HuH-7.5 (cell line): ENCODE measurements at regions not wholly inside any gene's neighbourhood (a gene's known extent, or its start where the extent isn't known, plus 50 kb on each side); places are given as distances from the start of the nearest gene placed in this dataset.
"Not testable (repeated sequence)": the region's sequence is repeated elsewhere in the genome, so short reads cannot be mapped to it uniquely, and the experiment has no call there.

ENCODE experiments used
- DNase-seq: peaks from one replicate; pipeline ENCODE4 v3.0.0; 2011; ENCODE audit warnings: low spot score

DNA sequence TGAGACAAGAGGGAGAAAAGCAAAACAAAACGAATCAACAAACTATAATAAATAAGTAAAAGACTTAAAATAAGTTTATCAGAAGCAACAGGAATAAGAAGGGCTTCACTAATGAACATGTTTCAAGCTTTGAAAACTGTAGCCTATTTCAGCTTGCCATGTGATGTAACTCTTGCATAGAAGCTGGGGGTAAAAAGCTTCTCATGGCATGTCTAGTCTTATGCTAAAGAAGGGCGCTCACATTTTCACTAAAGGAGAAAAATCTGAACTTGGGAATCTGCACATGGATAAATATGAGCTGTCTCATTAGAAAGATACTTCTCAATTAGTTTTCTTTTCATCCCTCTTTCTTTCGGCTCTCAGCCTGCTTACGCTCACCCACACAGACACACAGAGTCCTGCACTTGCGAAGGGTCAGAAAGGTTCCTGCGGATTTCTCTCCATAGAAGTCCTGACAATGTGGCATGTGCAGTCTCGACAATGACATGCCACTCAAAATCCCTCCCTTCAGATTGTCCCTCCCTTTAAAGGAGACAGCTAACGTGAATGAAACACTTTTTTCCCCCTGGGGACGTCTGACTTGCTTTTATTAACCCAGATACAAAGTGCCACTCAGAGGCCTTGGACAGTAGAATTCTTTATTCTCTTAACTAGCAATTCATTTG is 568.9 kb upstream of the NR2F2 start:
- no peak for DNase-seq

DNA sequence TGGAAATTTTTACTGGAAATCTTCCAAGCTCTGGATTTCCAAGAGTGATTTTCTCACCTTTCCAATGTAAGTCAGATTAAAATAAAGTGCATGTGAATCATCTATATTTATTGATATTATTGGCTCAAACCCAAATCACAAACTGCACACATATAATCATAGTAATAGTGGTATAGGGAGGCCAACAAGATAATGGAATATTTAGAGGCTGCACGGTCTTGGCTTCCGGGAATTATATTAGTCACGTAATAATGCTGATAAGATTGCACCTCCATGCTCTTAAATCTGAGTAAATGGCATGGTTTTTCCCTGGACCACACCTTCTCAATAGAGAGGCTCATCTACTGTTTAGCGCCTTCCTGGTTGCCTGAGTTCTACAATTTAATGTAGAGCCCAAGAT is 567.1 kb upstream of the NR2F2 start:
- no peak for DNase-seq

DNA sequence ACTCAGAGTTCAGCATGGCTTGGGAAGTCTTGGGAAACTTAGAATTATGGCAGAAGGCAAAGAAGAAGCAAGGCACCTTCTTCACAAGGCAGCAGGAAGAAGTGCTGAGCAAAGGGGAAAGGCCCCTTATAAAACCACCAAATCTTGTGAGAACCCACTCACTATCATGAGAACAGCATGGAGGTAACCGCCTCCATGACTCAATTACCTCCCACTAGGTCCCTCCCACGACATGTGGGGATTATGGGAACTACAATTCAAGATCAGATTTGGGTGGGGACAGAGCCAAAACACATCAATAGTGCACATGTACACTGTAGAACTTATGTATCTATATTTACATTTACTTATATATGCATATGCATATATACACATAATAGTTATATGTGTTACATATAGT is 565.3 kb upstream of the NR2F2 start:
- no peak for DNase-seq

DNA sequence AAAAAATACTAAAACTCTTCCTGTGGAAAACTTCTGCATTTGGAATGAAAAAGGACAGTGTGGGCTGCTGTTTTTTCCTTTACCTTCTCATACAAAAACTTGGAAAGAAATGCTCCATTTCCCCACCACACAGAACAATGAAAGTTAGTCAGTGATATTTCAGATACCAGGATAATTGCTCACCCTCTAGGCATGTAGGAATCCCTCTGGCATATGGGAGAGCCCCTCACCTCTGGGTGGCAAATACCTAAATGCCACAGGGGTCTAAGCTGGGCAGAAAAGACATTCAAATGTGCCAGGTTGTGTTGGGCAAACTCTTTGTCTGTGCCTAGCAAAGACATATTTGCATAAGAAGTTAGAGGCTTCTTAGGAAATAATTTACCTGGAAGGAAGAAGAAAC is 560.3 kb upstream of the NR2F2 start:
- no peak for DNase-seq

DNA sequence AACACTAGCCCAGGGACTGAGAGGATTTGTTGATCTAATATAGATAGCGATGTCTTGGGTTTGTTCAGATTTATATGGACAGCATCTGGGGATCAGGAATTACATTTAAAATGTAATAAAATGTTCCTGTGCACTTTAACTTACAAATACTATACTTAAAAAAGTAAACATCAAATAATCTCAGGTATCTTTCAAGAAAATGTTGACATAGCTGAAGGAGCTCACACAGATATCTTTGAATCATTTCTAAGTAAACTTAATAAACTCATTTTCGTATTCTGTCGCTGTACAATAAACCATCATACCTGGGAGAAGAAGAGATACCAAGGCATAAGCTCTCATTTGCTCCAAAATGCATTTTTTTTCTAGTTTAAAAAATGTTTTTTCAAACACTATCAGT is 557.5 kb upstream of the NR2F2 start:
- no peak for DNase-seq

DNA sequence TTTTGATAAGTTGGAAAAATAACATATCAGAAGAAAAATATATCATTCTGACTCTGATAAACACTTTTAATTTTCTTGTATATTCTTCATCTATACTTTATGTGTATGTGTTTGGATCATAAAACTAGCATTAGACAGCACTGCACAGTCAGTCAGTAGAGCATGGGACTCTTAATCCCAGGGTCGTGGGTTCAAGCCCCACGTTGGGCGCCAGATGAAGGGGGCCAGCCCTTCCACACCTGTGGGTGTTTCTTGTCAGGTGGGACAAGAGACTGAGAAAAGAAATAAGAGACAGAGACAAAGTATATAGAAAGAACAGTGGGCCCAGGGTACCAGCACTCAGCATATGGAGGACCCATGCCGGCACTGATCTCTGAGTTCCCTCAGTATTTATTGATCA is 546.0 kb upstream of the NR2F2 start:
- no peak for DNase-seq

DNA sequence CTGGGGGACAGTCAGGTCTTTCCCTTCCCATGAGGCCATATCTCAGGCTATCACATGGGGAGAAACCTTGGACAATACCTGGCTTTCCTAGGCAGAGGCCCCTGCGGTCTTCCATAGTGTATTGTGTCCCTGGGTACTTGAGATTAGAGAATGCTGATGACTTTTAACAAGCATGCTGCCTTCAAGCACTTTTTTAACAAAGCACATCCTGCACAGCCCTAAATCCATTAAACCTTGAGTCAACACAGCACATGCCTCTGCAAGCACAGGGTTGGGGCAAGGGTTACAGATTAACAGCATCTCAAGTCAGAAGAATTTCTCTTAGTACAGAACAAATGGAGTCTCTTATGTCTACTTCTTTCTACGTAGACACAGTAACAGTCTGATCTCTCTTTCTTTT is 545.2 kb upstream of the NR2F2 start:
- DNase-seq = not testable (repeated sequence)

DNA sequence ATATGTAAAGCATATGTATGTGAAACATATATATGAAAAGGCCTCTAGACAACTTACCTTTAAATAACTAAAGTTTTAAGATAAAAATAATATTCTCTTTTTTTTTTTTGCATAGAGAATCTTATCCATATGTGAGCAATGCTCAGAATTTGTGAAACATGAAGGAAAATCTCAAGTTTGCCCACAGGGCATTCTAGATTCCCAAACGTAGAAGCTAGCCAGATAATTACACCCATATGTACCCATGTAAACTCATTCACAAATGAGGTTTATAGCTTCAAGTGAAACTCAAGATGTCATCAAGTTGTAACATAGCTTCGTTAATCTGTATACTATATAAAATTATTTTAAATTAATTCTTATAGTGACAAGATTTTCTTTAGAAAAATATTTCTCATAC is 537.3 kb upstream of the NR2F2 start:
- DNase-seq = no peak

DNA sequence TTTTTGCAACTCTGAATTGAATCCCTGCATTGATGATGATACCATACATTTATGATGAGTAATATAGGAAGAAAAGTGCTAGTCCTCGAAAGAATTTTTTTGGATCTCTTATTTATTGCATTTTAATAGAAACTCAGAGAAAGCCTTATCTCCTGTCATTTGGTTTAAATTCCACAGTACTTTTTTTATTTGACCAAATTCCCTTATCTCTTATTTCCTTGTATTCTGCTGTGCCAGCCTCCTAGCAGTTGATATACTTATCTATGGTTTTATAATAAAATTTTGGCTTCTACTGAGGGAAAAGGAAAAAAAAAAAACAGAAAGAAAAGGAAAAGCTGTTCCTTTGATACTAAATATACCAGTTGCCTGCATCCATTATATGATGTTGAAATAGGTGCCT is 535.1 kb upstream of the NR2F2 start:
- DNase-seq = no peak

DNA sequence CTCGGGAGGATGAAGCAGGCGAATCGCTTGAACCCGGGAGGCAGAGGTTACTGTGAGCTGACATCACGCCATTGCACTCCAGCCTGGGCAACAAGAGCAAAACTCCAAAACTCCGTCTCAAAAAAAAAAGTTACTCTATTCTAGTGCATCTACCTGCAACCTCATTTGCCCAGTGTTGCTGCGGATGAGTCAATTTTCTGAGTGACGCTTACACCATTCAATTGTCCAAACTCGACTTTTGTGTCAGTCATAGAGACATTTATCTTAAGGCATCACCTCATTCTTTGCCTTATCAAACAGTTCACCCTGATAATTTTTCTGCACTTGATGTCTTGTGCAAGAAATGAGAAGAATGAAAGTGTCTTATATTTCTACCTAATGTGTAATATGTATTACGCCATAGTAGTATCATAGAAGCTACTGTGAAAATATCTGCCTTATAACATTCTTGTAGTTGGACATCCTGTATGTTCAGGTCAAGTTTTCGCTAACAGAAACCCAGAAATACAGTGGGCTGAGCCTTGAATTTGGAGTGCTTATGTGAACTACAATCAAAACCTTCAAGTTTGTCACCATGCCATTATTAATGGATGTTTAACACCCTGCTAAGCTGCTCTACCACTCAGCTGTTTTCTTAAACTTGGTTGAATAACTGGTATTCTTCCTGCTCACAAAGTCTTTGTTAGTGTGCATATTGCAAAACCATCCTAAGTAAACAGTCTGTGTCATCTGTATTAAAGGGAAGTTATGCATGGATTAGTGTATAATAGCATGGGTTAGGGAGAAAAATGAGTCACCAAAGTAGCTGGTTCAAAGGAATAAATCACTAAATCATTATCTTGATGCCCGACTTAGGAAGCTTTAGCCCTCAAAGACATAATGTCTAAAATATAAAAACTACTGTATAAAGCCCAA is 531.0 kb upstream of the NR2F2 start:
- peak; percentile 4 for DNase-seq

DNA sequence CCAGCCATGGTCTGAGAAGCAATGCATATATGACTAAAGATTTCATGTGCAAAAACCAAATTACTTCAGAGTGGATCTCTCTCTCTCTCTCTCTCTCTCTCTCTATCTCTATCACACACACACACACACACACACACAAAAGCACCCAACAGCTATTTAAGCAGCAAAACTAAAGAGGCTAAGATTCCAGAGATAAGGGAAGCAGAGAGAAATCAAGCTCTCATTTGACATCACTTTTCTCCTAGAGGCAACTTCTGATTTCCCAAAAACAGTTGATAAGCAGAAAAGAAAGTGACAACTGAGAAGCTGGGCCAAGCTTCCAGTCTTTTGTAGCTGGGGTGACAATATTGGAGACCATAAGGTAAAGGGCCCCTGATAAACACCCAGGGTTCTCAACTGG is 526.0 kb upstream of the NR2F2 start:
- DNase-seq = no peak

DNA sequence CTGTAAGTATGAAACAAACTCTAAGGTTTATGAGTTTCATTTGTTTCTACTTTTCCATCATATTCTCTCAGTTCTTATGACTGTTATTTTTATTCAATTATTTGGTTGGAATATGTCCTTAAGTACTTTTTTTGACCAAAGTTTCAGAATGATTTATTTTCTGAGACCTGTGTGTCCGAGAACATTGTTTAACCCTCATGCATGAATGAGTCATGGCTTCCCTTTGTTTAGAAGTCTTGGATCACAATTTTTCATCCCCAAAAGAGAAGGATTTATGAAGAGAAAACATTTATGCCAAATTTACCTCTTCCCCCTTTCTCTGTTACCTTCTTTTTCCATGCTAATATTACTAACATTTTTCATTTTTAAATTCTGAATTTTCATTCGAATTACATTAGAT is 518.0 kb upstream of the NR2F2 start:
- no peak for DNase-seq

DNA sequence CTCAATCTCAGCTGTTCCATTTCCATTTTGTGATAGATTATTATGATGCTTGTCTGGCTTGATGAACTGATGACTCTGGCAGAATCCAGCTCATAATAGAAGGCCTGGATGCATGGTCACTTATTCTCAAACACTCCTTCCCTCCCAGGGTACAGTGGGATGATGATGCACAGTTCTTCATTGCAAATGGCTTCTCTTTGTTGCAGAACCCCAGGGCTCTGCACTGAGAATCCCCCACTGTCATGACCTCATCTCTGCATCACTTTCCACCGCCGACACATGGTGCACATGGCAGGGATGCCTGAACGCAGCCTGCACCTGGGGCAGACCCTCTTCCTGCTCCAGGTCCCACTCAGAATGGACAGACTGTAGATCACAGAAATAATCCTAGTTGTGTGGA is 515.6 kb upstream of the NR2F2 start:
- no peak for DNase-seq

DNA sequence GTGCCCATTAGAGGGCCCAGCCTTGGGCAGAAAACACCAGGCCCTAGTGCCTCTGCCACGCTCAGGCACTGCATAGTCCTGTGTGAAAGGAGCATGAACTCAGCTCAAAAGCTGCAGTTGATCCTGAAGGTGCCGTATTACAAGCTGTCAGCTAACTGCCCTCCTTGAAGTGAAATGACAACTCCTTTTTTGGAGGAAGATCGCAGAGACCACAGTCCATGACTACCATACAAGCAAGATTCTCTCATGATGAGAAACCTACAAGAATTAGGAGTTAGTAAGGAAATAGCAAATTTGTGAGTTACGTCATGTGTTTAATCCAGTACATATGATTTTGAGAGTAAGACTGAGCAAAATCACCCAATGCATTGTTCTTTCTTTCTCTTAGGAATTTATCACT is 513.9 kb upstream of the NR2F2 start:
- no peak for DNase-seq

DNA sequence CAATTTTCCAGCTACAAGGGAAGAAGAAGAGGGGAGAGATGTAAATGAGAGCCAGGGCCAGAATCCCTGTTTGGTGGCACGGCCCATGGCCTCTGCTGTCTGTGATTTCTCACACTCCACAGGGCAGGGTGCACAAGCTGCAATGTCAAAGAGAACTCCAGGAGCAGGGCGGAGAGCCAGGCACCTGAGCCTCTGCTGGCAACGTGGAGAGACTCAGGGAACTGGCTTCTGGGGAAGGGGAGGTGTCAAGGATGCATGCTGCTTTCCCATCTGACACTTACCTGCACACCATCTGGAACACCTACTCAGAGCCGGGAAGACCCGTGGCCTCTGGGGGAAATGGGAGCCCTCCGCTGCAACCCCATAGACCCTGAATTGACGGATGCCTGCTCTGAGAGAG is 507.5 kb upstream of the NR2F2 start:
- no peak for DNase-seq

DNA sequence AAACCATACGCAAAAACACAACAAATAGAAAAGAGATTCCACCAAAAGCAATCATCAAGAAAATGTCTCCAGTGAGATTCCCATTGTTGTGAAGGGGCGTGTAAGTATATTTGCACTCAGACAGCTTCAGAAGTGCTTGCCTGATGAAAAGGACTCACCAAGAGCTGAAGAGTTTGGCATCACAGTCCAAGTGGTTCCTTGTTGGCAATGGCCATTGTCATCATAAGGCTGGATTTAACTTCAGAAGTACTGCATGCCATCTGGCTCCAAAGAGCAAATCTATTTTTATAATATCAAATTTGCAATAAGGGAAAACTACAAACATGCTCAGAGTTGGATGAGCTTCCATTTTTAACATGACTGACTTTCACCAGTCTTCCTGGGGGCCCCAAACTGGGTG is 505.3 kb upstream of the NR2F2 start:
- no peak for DNase-seq

DNA sequence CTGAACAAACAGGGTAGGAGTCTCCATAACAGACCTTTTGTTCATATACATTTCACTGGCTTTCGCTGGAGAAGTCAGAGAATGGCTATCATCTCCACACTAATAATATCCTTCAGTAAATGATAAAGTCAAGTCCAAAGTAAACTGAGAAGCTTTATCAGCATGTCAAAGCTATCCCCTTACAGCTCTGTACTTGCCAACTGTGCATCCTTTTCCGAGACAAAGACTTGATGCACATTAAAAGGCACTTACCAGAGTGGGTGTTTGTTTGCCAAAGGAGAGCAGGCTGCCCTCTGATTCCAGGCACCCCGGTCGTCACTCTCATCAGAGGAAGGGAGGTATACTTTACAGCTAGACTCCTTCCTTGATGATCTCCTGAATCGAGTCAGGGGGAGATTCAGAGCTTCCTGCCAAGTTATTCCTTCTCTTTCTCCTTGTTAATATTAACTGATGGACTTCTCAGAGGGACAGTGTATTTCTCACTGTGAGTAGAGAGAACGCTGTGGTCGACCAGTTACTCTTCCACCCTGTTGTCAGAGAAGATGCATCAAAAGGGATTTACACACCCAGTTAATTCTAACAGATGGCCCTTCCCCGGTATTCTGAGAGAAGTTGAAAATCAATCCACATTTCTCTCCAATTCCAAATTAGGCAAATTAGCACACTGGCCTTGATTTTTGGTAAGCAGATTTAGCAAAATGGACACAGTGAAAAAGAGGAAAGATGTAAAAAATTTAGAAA is 504.7 kb upstream of the NR2F2 start:
- DNase-seq = no peak

DNA sequence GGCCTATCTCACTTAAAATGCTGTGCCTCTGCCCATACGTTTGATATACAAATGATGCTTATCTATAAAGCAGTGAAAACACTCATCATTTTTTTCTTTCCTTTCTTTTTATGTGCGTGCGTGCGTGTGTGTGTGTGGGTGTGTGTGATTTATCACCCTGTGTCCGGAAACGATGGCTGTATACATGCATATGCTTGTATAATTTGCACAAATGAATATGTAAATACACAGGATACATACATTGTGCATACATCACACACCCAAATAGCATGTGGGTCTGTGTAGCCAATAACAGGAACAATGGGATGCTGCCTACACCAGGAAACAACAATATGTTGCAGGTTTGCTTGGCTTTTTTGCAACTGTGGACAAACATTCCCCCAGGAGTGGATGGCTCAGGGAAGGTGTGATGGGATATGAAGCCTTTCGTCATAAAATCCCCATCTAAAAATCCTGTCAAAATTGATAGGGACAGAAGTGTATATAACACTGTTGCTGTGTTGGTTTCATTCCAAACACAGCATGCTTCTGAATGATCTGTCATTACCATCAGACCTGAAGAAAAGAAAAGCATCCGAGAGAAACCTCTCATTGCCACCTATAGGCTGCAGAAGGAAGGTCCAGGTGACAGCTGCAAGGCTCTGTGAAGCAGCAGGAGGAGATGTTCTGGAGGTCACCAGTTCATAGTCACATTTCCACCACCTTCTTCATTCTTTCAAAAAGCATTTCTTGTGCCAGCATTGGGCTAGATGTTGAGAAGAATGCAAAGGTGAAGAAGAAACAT is 503.9 kb upstream of the NR2F2 start:
- no peak for DNase-seq

DNA sequence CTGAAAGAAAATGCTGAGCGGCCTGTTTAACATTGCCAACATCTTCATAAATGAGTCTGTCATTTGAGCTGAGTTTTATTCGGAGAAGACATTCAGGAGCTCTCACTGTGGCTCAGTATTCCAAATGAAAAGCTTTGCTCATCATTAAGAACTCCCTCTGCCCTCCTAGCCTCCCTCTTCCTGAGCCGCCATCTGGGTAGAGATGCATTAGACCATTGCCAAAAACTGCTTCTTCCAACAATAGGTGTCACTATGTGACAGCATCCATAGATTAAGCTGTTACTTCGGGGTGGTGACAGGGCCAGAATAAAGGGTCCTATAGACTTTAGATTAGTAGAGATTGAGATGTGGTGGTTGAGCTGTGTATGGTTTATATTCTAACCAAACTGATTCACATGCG is 501.4 kb upstream of the NR2F2 start:
- no peak for DNase-seq

DNA sequence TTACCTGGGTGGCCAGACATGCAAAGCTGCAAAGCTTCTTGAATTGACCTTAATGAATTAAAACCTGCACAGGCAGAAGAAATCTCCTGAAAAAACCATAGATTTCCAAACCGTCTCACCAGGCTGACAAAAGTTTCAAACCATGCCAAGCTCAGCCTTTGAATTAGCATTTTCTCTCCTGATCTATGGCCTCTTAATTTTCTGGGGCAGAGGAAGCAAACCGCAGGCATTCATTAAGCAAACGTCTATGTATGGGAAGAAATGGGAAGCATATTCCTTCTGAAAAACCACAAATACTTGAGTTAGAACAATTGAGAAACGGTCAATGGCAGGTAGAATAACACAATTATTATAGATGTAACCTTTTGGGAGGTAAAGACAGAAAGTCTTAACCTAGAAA is 500.2 kb upstream of the NR2F2 start:
- DNase-seq = no peak

DNA sequence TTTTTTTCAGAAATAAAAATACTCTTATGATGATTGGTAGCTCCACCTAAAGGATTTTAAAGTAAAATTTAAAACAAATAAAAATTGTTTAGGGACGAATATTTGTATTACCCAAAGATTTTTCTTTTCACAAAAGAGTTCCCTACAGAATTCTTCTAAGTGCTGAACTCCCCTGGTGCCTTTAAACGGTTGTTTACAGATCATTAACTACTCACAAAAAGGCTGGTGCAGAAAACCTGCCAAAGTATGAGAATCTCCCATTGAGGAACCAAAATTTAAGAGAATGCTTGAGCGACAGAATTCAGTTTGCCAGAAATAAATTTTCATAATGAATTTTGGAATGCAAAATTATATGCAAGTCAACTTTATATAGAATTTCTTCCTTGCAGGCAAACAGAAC is 497.8 kb upstream of the NR2F2 start:
- no peak for DNase-seq
